Ovary (tissue), 3 donors: ENCODE measurements at regions not wholly inside any gene's neighbourhood (a gene's known extent, or its start where the extent isn't known, plus 50 kb on each side); places are given as distances from the start of the nearest gene placed in this dataset.

Source experiments
- CTCF ChIP-seq, 3 donors: fragments of 450-650 bp in 2 of 3; fragments of 200-600 bp in 1 of 3; IDR thresholded peaks; one replicate each; pipeline versions ENCODE4 v1.5.1 to v1.8.0; 2016 to 2022; ENCODE audit warnings: antibody characterized with exemption in 3 of 3, mild to moderate bottlenecking in 1 of 3
- POLR2A ChIP-seq: fragments of 450-650 bp; IDR thresholded peaks from one replicate; pipeline ENCODE4 v1.6.1; 2017; ENCODE audit warnings: antibody characterized with exemption, mild to moderate bottlenecking, moderate library complexity
- donor health status: DM: no; HTN: no; CAD: no.

- no peak for TF ChIP-seq CTCF (IDR thresholded peaks at IDR 0.05)
- TF ChIP-seq POLR2A = no peak
Observed at GRCh38 chr3:95464346-95464745, 1350.0 kb upstream of the EPHA6 start.
